ENCODE measurements at regions not wholly inside any gene's neighbourhood (a gene's known extent, or its start where the extent isn't known, plus 50 kb on each side); places are given as distances from the start of the nearest gene placed in this dataset.
A peak's percentile ranks its signal among the peaks of the same experiment; 100 is the strongest.

DNA sequence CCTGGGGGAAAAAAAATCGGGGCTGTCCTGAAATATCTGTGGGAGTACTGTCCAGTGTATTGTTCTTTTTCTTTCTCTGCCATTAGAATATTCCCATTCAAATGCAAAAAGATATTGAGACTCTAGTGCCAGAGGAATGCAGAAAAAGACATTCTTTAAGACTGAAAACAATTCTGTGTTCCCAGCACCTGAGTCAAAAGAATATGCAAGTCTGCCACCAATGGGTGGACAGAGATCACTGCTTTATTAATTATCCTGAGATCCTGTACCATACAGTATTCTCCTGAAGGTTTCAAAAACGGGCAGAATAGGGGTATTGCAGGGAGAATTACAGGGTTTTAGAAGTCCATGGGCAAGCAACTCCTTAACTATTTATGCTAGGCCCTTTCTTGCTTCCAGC lies 361.8 kb downstream of the C12orf50 start:
- no peak overlapping the region for H2AFZ ChIP-seq (ENCODE audit: low read depth, low read length)
- no peaks in the 10 kb centered on the region for H3K9me3 ChIP-seq (replicated peaks; ENCODE audit: control insufficient read depth, insufficient read depth, low read length)
- peak; percentile 26 for FAIRE-seq
- H3K4me2 ChIP-seq (ENCODE audit: insufficient read depth, low read length): no peak overlapping the region
- no peaks in the 10 kb centered on the region for H3K36me3 ChIP-seq (ENCODE audit: control insufficient read depth in 2 of 2, extremely low read depth in 1 of 2, insufficient read depth in 2 of 2, low read length in 2 of 2)
- no peak for DNase-seq (ENCODE audit: low read depth, low spot score)
- dilution Hi-C loops (cut with MboI; ENCODE audit: extremely low pct_ligation_motif_present, low sequenced_read_pairs) (no loop called here), intact Hi-C loops (cut with micrococcal nuclease) (no loop called here)
- H4K20me1 ChIP-seq (replicated peaks; ENCODE audit: control insufficient read depth, extremely low read depth, insufficient read depth, low read length): no peaks in the 10 kb centered on the region
- ChIA-PET POLR2A (no interaction called here), CTCF (no interaction called here)
- H3K4me1 ChIP-seq (ENCODE audit: control insufficient read depth, extremely low read depth, insufficient read depth, low read length): no peaks in the 10 kb centered on the region
- H3K27ac ChIP-seq (ENCODE audit: insufficient read depth, low read depth, low read length): no peak overlapping the region
- no peaks in the 10 kb centered on the region for H3K79me2 ChIP-seq (ENCODE audit: control insufficient read depth, insufficient read depth, low read length)
- H3K9me1 ChIP-seq (replicated peaks; ENCODE audit: control insufficient read depth, extremely low read depth, insufficient read depth, low read length): no peaks in the 10 kb centered on the region
- BruUV-seq (replicated peaks): no TSS peak
- no peak overlapping the region for H3K4me3 ChIP-seq (replicated peaks in 1 of 3; ENCODE audit: insufficient read depth in 1 of 3, low read depth in 1 of 3, low read length in 3 of 3)
- no peaks in the 10 kb centered on the region for H3K27me3 ChIP-seq (ENCODE audit: control insufficient read depth in 2 of 2, insufficient read depth in 2 of 2, low read length in 2 of 2)
- no peak overlapping the region for H3K9ac ChIP-seq (replicated peaks; ENCODE audit: extremely low read depth, insufficient read depth, low read length)
- TF ChIP-seq, protein P1, sequence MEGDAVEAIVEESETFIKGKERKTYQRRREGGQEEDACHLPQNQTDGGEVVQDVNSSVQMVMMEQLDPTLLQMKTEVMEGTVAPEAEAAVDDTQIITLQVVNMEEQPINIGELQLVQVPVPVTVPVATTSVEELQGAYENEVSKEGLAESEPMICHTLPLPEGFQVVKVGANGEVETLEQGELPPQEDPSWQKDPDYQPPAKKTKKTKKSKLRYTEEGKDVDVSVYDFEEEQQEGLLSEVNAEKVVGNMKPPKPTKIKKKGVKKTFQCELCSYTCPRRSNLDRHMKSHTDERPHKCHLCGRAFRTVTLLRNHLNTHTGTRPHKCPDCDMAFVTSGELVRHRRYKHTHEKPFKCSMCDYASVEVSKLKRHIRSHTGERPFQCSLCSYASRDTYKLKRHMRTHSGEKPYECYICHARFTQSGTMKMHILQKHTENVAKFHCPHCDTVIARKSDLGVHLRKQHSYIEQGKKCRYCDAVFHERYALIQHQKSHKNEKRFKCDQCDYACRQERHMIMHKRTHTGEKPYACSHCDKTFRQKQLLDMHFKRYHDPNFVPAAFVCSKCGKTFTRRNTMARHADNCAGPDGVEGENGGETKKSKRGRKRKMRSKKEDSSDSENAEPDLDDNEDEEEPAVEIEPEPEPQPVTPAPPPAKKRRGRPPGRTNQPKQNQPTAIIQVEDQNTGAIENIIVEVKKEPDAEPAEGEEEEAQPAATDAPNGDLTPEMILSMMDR (IDR thresholded peaks at IDR 0.05; ENCODE audit: extremely low read depth in 1 of 2, insufficient read depth in 1 of 2, low read depth in 1 of 2, low read length in 2 of 2): no peak
- TF ChIP-seq FOS (IDR thresholded peaks at IDR 0.05; ENCODE audit: borderline replicate concordance, insufficient read depth, low read length): no peak
- no peak for TF ChIP-seq POLR2A (IDR thresholded peaks at IDR 0.05; ENCODE audit: low read depth, low read length)
- TF ChIP-seq GATA2 (IDR thresholded peaks at IDR 0.05; ENCODE audit: insufficient read depth, insufficient read length, low read depth, low read length): no peak
- TF ChIP-seq EZH2 (IDR thresholded peaks at IDR 0.05; ENCODE audit: borderline replicate concordance, low read depth, low read length, severe bottlenecking): no peak
- no peak for TF ChIP-seq MYC (IDR thresholded peaks at IDR 0.05; ENCODE audit: low read depth, low read length)
- TF ChIP-seq JUN (IDR thresholded peaks at IDR 0.05; ENCODE audit: borderline replicate concordance, insufficient read depth, insufficient read length, low read depth): no peak
- TF ChIP-seq POLR2AphosphoS5 (IDR thresholded peaks at IDR 0.05; ENCODE audit: insufficient read depth, low read depth, low read length): no peak
- TF ChIP-seq, protein P2, sequence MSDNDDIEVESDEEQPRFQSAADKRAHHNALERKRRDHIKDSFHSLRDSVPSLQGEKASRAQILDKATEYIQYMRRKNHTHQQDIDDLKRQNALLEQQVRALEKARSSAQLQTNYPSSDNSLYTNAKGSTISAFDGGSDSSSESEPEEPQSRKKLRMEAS (IDR thresholded peaks at IDR 0.05; ENCODE audit: insufficient read depth, insufficient read length): no peak

All from endothelial cell of umbilical vein (primary cell).